Lung (tissue), 11 donors: ENCODE measurements at regions not wholly inside any gene's neighbourhood (a gene's known extent, or its start where the extent isn't known, plus 50 kb on each side); places are given as distances from the start of the nearest gene placed in this dataset.

Experiments used
- ATAC-seq: fragments of 200-7000 bp; cut with Tn5 transposase; one replicate; pipeline ENCODE4 v1.9.1; 2020; ENCODE audit warnings: moderate number of reproducible peaks; ENCODE audit not compliant: insufficient read depth, low FRiP score
- DNase-seq, 3 donors: peaks; one replicate each; pipeline ENCODE4 v3.0.0-alpha.2; 2013 to 2017
- H3K27ac ChIP-seq, 2 donors: one replicate each; pipeline ENCODE4 v1.5.1; 2013; ENCODE audit warnings: mild to moderate bottlenecking in 2 of 2, moderate library complexity in 2 of 2, control low read depth in 1 of 2, inconsistent platforms in 1 of 2, low read depth in 1 of 2, low read length in 1 of 2
- H3K27me3 ChIP-seq, 3 donors: one replicate each; pipeline ENCODE4 v1.5.1; 2013; ENCODE audit warnings: low read length in 2 of 3; ENCODE audit not compliant: control insufficient read depth in 3 of 3, insufficient read depth in 3 of 3
- H3K36me3 ChIP-seq, 4 donors: one replicate each; pipeline ENCODE4 v1.5.1; 2013; ENCODE audit warnings: low read length in 4 of 4, mild to moderate bottlenecking in 1 of 4, moderate library complexity in 1 of 4; ENCODE audit not compliant: control insufficient read depth in 4 of 4, insufficient read depth in 4 of 4
- H3K4me1 ChIP-seq, 5 donors: one replicate each; pipeline ENCODE4 v1.5.1; 2013; ENCODE audit warnings: low read length in 5 of 5, mild to moderate bottlenecking in 2 of 5, moderate library complexity in 1 of 5; ENCODE audit not compliant: control insufficient read depth in 5 of 5, insufficient read depth in 5 of 5
- H3K4me3 ChIP-seq: one replicate; pipeline ENCODE4 v1.5.1; 2013; ENCODE audit warnings: mild to moderate bottlenecking, control low read depth, moderate library complexity
- H3K9ac ChIP-seq, 2 donors: one replicate each; pipeline ENCODE4 v1.5.1; 2013; ENCODE audit warnings: low read length in 2 of 2, control low read depth in 1 of 2; ENCODE audit not compliant: insufficient read depth in 1 of 2
- H3K9me3 ChIP-seq, 4 donors: one replicate each; pipeline ENCODE4 v1.5.1; 2013; ENCODE audit warnings: low read length in 3 of 4, mild to moderate bottlenecking in 1 of 4, moderate library complexity in 1 of 4; ENCODE audit not compliant: control insufficient read depth in 4 of 4, insufficient read depth in 3 of 4
- CTCF ChIP-seq: IDR thresholded peaks from 2 replicates; pipeline ENCODE4 v1.5.1; 2012; ENCODE audit warnings: mild to moderate bottlenecking; ENCODE audit errors: control extremely low read depth, extremely low read depth
- WGBS, 2 donors: extraction: QIAGEN DNeasy Blood & Tissue Kit; methylation state at CpG; one replicate each; pipeline ENCODE4 v1.1.7; 2013; 5-methylcytosine and 5-hydroxymethylcytosine counted together
- donor health status: control.
- donor health status: control.
- donor health status: Bipolar disorder and iron deficiency.
- donor health status: healthy.
- donor health status: DM: yes; HTN: yes; CAD: no.

- no peaks in the 10 kb centered on the region for H3K36me3 ChIP-seq
- H3K9me3 ChIP-seq: peaks cover 0 to 3% (median 0%) of the 10 kb centered on the region in 4 donors
- H3K4me3 ChIP-seq: no peak overlapping the region
- no peaks in the 10 kb centered on the region for H3K4me1 ChIP-seq
- no peak overlapping the region for H3K9ac ChIP-seq
- H3K27me3 ChIP-seq: no peaks in the 10 kb centered on the region
- ATAC-seq (no peak), DNase-seq (no peak)
- WGBS, 2 donors: 89 to 92% methylated on average over 2 of the region's 2 CpGs
- H3K27ac ChIP-seq: no peak overlapping the region
- no peak for TF ChIP-seq CTCF
These were observed 448.2 kb downstream of the METTL4 start for GRCh38 chr18:2123077-2123476.

GRCh38 chr18:2134364-2134763, 436.9 kb downstream of the METTL4 start:
- no peaks in the 10 kb centered on the region for H3K27me3 ChIP-seq
- DNase-seq (no peak), ATAC-seq (no peak)
- H3K4me3 ChIP-seq: no peak overlapping the region
- H3K9me3 ChIP-seq: no peaks in the 10 kb centered on the region
- H3K4me1 ChIP-seq: no peaks in the 10 kb centered on the region
- H3K27ac ChIP-seq: no peak overlapping the region
- no peak for TF ChIP-seq CTCF
- H3K9ac ChIP-seq: no peak overlapping the region
- H3K36me3 ChIP-seq: no peaks in the 10 kb centered on the region

- H3K4me3 ChIP-seq: no peak overlapping the region
- no peaks in the 10 kb centered on the region for H3K27me3 ChIP-seq
- H3K27ac ChIP-seq: no peak overlapping the region
- TF ChIP-seq CTCF: no peak
- no peak overlapping the region for H3K9ac ChIP-seq
- no peaks in the 10 kb centered on the region for H3K4me1 ChIP-seq
- no peaks in the 10 kb centered on the region for H3K36me3 ChIP-seq
- 65 to 73% methylated on average over 3 of the region's 3 CpGs for WGBS, 2 donors
- DNase-seq (no peak), ATAC-seq (no peak)
- H3K9me3 ChIP-seq: no peaks in the 10 kb centered on the region
These were observed 436.0 kb downstream of the METTL4 start for GRCh38 chr18:2135309-2135708.

GRCh38 chr18:2138552-2138951, 432.8 kb downstream of the METTL4 start:
- ATAC-seq (no peak), DNase-seq (no peak)
- no peaks in the 10 kb centered on the region for H3K36me3 ChIP-seq
- no peak overlapping the region for H3K27ac ChIP-seq
- no peaks in the 10 kb centered on the region for H3K4me1 ChIP-seq
- TF ChIP-seq CTCF: no peak
- H3K27me3 ChIP-seq: no peaks in the 10 kb centered on the region
- no peak overlapping the region for H3K9ac ChIP-seq
- H3K4me3 ChIP-seq: no peak overlapping the region
- WGBS, 2 donors: 81 to 86% methylated on average over 3 of the region's 3 CpGs
- no peaks in the 10 kb centered on the region for H3K9me3 ChIP-seq
